PFSK-1 (cell line): ENCODE measurements at regions not wholly inside any gene's neighbourhood (a gene's known extent, or its start where the extent isn't known, plus 50 kb on each side); places are given as distances from the start of the nearest gene placed in this dataset.

Source experiments
- FOXP2 ChIP-seq: optimal IDR thresholded peaks from 2 replicates; pipeline ENCODE3; 2011; ENCODE audit warnings: borderline replicate concordance, control low read depth, inconsistent platforms; ENCODE audit not compliant: insufficient read depth; ENCODE audit errors: extremely low read length, extremely low read depth
- POLR2AphosphoS5 ChIP-seq: IDR thresholded peaks from 2 replicates; pipeline ENCODE4 v1.6.1; 2012; ENCODE audit warnings: low read depth, mild to moderate bottlenecking, control low read depth, low read length, moderate library complexity
- SIN3A ChIP-seq: IDR thresholded peaks from 2 replicates; pipeline ENCODE4 v1.6.1; 2012; ENCODE audit warnings: mild to moderate bottlenecking, low read length, moderate library complexity, borderline replicate concordance; ENCODE audit not compliant: insufficient read depth
- TAF1 ChIP-seq: IDR thresholded peaks from 2 replicates; pipeline ENCODE4 v1.6.1; 2012; ENCODE audit warnings: low read length, control low read depth, borderline replicate concordance; ENCODE audit not compliant: insufficient read depth
- TF ChIP-seq, protein P1 (sequence below), 2 experiments: IDR thresholded peaks; 2 replicates each; pipeline versions ENCODE4 v1.6.1 to v1.8.0; 2011 to 2012; ENCODE audit warnings: low read depth in 2 of 2, low read length in 2 of 2, control low read depth in 1 of 2, inconsistent platforms in 1 of 2, mild to moderate bottlenecking in 1 of 2, moderate library complexity in 1 of 2; ENCODE audit not compliant: insufficient read depth in 1 of 2

DNA sequence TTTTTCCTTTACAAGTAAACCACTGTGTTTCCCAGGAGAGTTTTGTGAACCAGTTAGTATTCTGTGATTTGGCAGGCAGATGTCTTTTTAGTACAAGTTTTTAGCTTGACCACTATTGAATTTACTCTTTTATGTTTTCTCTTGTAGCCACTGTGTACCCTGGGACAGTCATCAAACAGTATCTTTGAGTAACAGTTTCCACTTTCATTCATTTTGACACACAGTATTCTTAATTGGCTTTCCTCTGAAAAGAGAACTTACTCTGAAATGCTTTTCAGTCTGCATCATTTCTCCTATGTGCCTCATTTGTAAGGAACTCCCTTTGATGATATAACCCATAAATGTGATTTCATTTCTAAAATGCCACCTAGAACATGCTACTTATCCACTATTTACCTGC lies 476.5 kb downstream of the PDGFC start:
- TF ChIP-seq, protein P1, sequence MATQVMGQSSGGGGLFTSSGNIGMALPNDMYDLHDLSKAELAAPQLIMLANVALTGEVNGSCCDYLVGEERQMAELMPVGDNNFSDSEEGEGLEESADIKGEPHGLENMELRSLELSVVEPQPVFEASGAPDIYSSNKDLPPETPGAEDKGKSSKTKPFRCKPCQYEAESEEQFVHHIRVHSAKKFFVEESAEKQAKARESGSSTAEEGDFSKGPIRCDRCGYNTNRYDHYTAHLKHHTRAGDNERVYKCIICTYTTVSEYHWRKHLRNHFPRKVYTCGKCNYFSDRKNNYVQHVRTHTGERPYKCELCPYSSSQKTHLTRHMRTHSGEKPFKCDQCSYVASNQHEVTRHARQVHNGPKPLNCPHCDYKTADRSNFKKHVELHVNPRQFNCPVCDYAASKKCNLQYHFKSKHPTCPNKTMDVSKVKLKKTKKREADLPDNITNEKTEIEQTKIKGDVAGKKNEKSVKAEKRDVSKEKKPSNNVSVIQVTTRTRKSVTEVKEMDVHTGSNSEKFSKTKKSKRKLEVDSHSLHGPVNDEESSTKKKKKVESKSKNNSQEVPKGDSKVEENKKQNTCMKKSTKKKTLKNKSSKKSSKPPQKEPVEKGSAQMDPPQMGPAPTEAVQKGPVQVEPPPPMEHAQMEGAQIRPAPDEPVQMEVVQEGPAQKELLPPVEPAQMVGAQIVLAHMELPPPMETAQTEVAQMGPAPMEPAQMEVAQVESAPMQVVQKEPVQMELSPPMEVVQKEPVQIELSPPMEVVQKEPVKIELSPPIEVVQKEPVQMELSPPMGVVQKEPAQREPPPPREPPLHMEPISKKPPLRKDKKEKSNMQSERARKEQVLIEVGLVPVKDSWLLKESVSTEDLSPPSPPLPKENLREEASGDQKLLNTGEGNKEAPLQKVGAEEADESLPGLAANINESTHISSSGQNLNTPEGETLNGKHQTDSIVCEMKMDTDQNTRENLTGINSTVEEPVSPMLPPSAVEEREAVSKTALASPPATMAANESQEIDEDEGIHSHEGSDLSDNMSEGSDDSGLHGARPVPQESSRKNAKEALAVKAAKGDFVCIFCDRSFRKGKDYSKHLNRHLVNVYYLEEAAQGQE (IDR thresholded peaks at IDR 0.05; ENCODE audit: insufficient read depth in 1 of 2, low read depth in 2 of 2, low read length in 2 of 2) = no peak
- TF ChIP-seq TAF1 = no peak
- no peak for TF ChIP-seq FOXP2
- TF ChIP-seq POLR2AphosphoS5 = no peak
- no peak for TF ChIP-seq SIN3A

DNA sequence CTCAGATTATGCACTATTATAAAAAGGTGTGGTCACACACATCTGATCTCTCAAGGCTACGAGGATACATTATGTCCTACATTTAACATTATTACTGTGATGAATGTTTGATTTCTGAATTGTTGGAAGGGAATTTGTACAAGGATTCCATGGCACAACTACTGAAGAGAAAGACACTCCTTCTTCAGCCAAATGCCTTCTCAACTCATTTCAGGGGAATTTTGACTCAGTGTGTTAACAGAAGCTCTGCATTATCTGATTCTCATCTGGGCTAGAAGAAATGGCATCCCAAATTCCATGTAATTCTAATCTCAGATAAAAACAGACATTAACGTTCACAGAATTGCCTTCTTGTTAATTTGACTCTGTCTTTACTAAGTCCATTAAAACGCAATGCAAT lies 477.7 kb downstream of the PDGFC start:
- TF ChIP-seq SIN3A = no peak
- TF ChIP-seq TAF1 = no peak
- TF ChIP-seq POLR2AphosphoS5 = no peak
- TF ChIP-seq, protein P1 (IDR thresholded peaks at IDR 0.05; ENCODE audit: insufficient read depth in 1 of 2, low read depth in 2 of 2, low read length in 2 of 2) = no peak
- TF ChIP-seq FOXP2 = no peak

DNA sequence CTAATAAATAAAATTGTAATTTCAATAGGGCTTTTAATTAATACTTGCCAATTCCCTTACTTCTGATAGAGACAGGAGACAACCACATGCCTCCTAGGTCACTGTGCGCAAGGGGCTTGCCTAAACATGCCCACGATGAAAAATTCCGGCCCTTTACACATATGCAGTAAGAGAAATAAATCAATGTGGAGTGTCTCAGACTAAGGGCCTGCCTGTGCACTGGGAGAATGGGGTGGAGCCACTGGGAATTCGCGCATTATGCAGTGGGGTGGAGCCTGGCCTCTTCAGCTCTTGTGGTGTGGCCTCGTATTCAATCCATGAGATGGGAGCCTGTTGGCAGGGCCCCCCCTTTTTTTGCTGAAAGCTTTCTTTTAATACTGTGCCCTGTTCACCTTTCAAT lies 484.5 kb downstream of the PDGFC start:
- TF ChIP-seq FOXP2 (no peak), POLR2AphosphoS5 (no peak), TAF1 (no peak), SIN3A (no peak)
- TF ChIP-seq, protein P1 (IDR thresholded peaks at IDR 0.05; ENCODE audit: insufficient read depth in 1 of 2, low read depth in 2 of 2, low read length in 2 of 2) = no peak

DNA sequence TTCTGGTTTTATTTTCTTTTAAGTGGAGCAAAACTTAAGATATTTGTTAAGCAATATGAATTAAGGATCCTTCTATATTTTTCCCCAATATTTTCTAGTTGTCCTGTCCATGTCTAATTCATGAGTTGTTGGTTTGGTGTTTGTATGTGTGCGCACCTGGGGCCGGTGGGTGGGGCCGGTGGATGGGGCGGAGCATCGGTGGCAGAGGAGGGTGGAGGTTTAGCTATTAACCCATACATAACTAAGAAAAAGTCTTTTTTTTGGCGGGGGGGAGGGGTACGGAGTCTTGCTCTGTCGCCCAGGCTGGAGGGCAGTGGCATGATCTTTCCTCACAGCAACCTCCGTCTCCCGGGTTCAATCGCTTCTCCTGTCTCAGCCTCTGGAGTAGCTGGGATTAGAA lies 489.8 kb downstream of the PDGFC start:
- TF ChIP-seq, protein P1 (IDR thresholded peaks at IDR 0.05; ENCODE audit: insufficient read depth in 1 of 2, low read depth in 2 of 2, low read length in 2 of 2) = no peak
- no peak for TF ChIP-seq POLR2AphosphoS5
- TF ChIP-seq FOXP2 = no peak
- no peak for TF ChIP-seq TAF1
- no peak for TF ChIP-seq SIN3A

DNA sequence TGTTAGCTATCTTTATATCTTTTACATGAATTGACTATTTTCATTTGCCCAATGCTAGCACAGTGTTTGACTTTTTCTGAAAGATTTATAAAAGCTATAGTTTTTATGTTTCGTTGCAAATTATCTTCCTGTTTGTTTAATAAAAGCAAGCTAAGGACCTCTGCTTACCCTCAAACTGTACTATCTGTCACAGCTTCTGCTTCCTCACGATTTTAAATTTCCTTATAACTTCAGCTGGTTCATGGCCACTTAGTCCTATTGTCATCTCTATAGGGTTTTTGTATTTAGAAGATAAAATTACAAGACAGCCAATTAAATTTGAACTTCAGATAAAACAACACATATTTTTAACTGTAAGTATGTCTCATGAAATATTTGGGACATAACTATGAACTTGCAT lies 494.0 kb downstream of the PDGFC start:
- TF ChIP-seq, protein P1 (IDR thresholded peaks at IDR 0.05; ENCODE audit: insufficient read depth in 1 of 2, low read depth in 2 of 2, low read length in 2 of 2) = no peak
- TF ChIP-seq FOXP2 = no peak
- TF ChIP-seq SIN3A = no peak
- no peak for TF ChIP-seq TAF1
- TF ChIP-seq POLR2AphosphoS5 = no peak
